ENCODE measurements at regions not wholly inside any gene's neighbourhood (a gene's known extent, or its start where the extent isn't known, plus 50 kb on each side); places are given as distances from the start of the nearest gene placed in this dataset.
"Not testable (repeated sequence)": the region's sequence is repeated elsewhere in the genome, so short reads cannot be mapped to it uniquely, and the experiment has no call there.

DNA sequence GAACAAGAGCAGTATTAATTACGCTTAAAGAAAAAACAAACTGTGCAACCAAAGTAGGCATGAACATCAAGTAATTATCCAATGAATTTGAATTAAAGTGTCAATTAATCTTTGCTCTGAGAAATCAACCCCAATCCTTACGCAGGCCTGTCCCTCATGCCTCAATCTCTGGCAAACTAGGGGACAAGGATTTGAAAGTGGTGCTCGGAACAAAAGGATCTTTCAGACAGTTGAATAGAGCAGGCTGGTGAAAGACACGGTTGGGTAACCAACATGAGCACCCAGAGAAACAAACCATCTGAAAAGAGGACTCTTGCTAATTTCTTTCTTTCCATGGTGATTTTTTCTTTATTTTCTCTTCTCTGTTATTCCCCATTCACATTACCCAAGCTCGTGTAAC is 203.5 kb upstream of the PHF14 start:
- no peak for TF ChIP-seq CTCF (IDR thresholded peaks at IDR 0.05; ENCODE audit: low read depth, low read length, missing control alignments)
- no peak for DNase-seq (ENCODE audit: low read depth)
- no peak overlapping the region for H3K4me3 ChIP-seq (ENCODE audit: low read depth, low read length)
- in situ Hi-C loops (cut with HindIII; ENCODE audit: low sequenced_read_pairs), result no loop called here

GRCh38 chr7:10773430-10773829 is 200.2 kb upstream of the PHF14 start:
- H3K4me3 ChIP-seq (ENCODE audit: low read depth, low read length), result no peak overlapping the region
- in situ Hi-C loops (cut with HindIII; ENCODE audit: low sequenced_read_pairs), result no loop called here
- no peak for TF ChIP-seq CTCF (IDR thresholded peaks at IDR 0.05; ENCODE audit: low read depth, low read length, missing control alignments)
- no peak for DNase-seq (ENCODE audit: low read depth)

- in situ Hi-C loops (cut with HindIII; ENCODE audit: low sequenced_read_pairs), result no loop called here
- DNase-seq (ENCODE audit: low read depth), result no peak
- TF ChIP-seq CTCF (IDR thresholded peaks at IDR 0.05; ENCODE audit: low read depth, low read length, missing control alignments), result no peak
- H3K4me3 ChIP-seq (ENCODE audit: low read depth, low read length), result no peak overlapping the region
Observed at GRCh38 chr7:10779465-10780399, 193.9 kb upstream of the PHF14 start.

DNA sequence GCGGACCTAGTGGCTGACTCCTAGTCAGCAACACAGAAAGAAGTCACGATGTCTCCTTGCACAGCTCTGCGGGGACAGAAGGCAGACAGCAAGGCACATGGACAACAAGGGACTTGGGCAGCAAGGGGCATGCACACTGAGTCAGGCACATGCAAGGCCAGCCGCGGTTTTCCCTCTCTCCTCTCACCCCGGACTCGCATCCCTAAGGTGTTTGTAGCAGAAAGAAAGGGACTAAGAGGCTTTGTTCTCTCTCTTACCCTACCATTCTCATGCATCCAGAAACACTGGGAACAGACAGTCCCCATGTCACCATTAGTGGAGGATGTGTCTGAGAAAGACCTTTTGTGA is 193.3 kb upstream of the PHF14 start:
- H3K4me3 ChIP-seq (ENCODE audit: low read depth, low read length), result no peak overlapping the region
- in situ Hi-C loops (cut with HindIII; ENCODE audit: low sequenced_read_pairs), result no loop called here
- no peak for DNase-seq (ENCODE audit: low read depth)
- no peak for TF ChIP-seq CTCF (IDR thresholded peaks at IDR 0.05; ENCODE audit: low read depth, low read length, missing control alignments)

- in situ Hi-C loops (cut with HindIII; ENCODE audit: low sequenced_read_pairs); H3K4me3 ChIP-seq (ENCODE audit: low read depth, low read length); DNase-seq (ENCODE audit: low read depth): not testable (repeated sequence)
Observed at GRCh38 chr7:10786976-10787375, 186.7 kb upstream of the PHF14 start.

GRCh38 chr7:10789170-10789569 is 184.5 kb upstream of the PHF14 start:
- no peak for TF ChIP-seq CTCF (IDR thresholded peaks at IDR 0.05; ENCODE audit: low read depth, low read length, missing control alignments)
- in situ Hi-C loops (cut with HindIII; ENCODE audit: low sequenced_read_pairs), result no loop called here
- no peak overlapping the region for H3K4me3 ChIP-seq (ENCODE audit: low read depth, low read length)
- DNase-seq (ENCODE audit: low read depth), result no peak

DNA sequence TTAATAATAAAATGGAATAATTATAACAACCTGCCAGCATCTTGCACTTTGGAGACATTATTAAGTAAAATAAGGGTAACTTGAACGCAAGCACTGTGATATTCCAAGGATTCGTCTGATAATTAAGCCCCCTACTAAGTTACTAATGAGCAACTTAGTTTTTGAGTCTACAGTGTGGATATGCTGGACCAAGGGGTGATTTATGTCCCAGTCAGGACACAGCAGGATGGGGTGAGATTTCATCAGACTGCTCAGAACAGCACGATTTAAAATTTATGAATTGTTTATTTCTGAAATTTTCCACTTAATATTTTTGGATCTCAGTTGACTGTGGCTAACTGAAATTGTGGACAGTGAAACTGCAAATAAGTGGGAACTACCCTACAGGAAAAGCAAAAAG is 182.8 kb upstream of the PHF14 start:
- TF ChIP-seq CTCF (IDR thresholded peaks at IDR 0.05; ENCODE audit: low read depth, low read length, missing control alignments), result no peak
- in situ Hi-C loops (cut with HindIII; ENCODE audit: low sequenced_read_pairs), result no loop called here
- no peak overlapping the region for H3K4me3 ChIP-seq (ENCODE audit: low read depth, low read length)
- no peak for DNase-seq (ENCODE audit: low read depth)

All from astrocyte of the cerebellum (primary cell).